ENCODE measurements at regions not wholly inside any gene's neighbourhood (a gene's known extent, or its start where the extent isn't known, plus 50 kb on each side); places are given as distances from the start of the nearest gene placed in this dataset.
A peak's percentile ranks its signal among the peaks of the same experiment; 100 is the strongest.

DNA sequence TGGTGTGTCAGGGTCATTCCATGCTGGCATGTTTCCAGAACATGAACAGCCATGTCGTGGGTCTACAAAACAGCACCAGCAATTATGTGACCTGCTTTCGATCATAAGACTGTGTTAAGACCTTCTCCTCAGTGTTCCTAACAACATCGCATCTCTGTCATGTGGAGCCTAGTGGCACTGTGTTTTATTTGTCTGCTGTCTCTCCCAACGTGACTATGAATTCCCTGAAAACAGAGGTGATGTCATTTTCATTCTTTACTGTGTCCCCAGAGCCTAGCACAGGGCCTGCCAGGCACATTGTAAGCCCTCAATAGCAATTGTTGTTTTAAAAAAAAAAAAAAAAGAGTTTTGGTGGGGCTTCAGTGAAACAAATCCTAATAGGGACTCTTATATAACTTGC lies 94.2 kb upstream of the IL12A start:
- ChIA-PET CTCF (interaction anchor here (0.6 to 2.5 kb wide), 4 partner anchors 8 to 111 kb away, joined by 3 to 16 read pairs (median 4); no protein-coding TSS in a partner anchor), POLR2A (no interaction called here)
- Histone ChIP-seq H3K27ac (ENCODE audit: extremely low read depth, low read depth, low read length) (no peak overlapping the region), H3K4me3 (ENCODE audit: low read depth, low read length) (no peak overlapping the region), H3K4me1 (ENCODE audit: control insufficient read depth, insufficient read depth, low read length) (peaks cover 9% of the 10 kb centered on the region), H3K36me3 (ENCODE audit: control insufficient read depth in 2 of 2, insufficient read depth in 1 of 2, low read length in 2 of 2) (peaks cover 0 to 39% of the 10 kb centered on the region in 2 experiments; a peak in 2 of 3 replicates), H3K9me3 (ENCODE audit: control insufficient read depth, insufficient read depth, low read depth, low read length) (no peaks in the 10 kb centered on the region)
- peak; percentile 33; the same call in 1 of the 2 replicates for TF ChIP-seq PRDM6 (tag by site-specific recombination; IDR thresholded peaks at IDR 0.05)
- TF ChIP-seq ZNF629 (tag by site-specific recombination; IDR thresholded peaks at IDR 0.05), result peak; percentile 62
- TF ChIP-seq, protein P1, sequence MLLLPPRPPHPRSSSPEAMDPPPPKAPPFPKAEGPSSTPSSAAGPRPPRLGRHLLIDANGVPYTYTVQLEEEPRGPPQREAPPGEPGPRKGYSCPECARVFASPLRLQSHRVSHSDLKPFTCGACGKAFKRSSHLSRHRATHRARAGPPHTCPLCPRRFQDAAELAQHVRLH (tag by site-specific recombination; IDR thresholded peaks at IDR 0.05), result no peak
- no peak for TF ChIP-seq ZNF707 (tag by site-specific recombination; IDR thresholded peaks at IDR 0.05)
- 0 out of 2 replicates have a peak, but pooled peaks have one; percentile 27 for TF ChIP-seq ZNF366 (tag by site-specific recombination; conservative IDR thresholded peaks at IDR 0.05)
- 0 out of 2 replicates have a peak, but pooled peaks have one; percentile 19 for TF ChIP-seq ZNF664 (tag by site-specific recombination; IDR thresholded peaks at IDR 0.05)
- TF ChIP-seq ZNF600 (tag by site-specific recombination; IDR thresholded peaks at IDR 0.05), result 0 out of 2 replicates have a peak, but pooled peaks have one; percentile 15
- TF ChIP-seq IKZF3 (tag by site-specific recombination; IDR thresholded peaks at IDR 0.05), result peak; percentile 33; the same call in 1 of the 2 replicates
- peak; percentile 65 for TF ChIP-seq ATF2 (tag by site-specific recombination; IDR thresholded peaks at IDR 0.05; ENCODE audit: low read depth)
- TF ChIP-seq, protein P2, sequence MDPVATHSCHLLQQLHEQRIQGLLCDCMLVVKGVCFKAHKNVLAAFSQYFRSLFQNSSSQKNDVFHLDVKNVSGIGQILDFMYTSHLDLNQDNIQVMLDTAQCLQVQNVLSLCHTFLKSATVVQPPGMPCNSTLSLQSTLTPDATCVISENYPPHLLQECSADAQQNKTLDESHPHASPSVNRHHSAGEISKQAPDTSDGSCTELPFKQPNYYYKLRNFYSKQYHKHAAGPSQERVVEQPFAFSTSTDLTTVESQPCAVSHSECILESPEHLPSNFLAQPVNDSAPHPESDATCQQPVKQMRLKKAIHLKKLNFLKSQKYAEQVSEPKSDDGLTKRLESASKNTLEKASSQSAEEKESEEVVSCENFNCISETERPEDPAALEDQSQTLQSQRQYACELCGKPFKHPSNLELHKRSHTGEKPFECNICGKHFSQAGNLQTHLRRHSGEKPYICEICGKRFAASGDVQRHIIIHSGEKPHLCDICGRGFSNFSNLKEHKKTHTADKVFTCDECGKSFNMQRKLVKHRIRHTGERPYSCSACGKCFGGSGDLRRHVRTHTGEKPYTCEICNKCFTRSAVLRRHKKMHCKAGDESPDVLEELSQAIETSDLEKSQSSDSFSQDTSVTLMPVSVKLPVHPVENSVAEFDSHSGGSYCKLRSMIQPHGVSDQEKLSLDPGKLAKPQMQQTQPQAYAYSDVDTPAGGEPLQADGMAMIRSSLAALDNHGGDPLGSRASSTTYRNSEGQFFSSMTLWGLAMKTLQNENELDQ (tag by site-specific recombination; IDR thresholded peaks at IDR 0.05; ENCODE audit: low read depth), result no peak
- 0 out of 2 replicates have a peak, but pooled peaks have one; percentile 37 for TF ChIP-seq TRIM28 (IDR thresholded peaks at IDR 0.05; ENCODE audit: borderline replicate concordance, low read length)
- TF ChIP-seq, protein P3, sequence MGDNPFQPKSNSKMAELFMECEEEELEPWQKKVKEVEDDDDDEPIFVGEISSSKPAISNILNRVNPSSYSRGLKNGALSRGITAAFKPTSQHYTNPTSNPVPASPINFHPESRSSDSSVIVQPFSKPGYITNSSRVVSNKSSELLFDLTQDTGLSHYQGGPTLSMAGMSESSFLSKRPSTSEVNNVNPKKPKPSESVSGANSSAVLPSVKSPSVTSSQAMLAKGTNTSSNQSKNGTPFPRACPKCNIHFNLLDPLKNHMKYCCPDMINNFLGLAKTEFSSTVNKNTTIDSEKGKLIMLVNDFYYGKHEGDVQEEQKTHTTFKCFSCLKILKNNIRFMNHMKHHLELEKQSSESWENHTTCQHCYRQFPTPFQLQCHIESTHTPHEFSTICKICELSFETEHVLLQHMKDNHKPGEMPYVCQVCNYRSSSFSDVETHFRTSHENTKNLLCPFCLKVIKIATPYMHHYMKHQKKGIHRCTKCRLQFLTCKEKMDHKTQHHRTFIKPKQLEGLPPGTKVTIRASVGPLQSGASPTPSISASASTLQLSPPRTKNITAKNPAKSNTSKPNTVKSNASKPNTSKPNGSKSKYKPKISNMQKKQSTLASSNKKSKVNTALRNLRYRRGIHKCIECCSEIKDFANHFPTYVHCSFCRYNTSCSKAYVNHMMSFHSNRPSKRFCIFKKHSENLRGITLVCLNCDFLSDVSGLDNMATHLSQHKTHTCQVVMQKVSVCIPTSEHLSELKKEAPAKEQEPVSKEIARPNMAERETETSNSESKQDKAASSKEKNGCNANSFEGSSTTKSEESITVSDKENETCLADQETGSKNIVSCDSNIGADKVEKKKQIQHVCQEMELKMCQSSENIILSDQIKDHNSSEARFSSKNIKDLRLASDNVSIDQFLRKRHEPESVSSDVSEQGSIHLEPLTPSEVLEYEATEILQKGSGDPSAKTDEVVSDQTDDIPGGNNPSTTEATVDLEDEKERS (tag by site-specific recombination; IDR thresholded peaks at IDR 0.05), result no peak
- no peak for TF ChIP-seq PRDM1 (tag by site-specific recombination; IDR thresholded peaks at IDR 0.05)
- TF ChIP-seq, protein P4, sequence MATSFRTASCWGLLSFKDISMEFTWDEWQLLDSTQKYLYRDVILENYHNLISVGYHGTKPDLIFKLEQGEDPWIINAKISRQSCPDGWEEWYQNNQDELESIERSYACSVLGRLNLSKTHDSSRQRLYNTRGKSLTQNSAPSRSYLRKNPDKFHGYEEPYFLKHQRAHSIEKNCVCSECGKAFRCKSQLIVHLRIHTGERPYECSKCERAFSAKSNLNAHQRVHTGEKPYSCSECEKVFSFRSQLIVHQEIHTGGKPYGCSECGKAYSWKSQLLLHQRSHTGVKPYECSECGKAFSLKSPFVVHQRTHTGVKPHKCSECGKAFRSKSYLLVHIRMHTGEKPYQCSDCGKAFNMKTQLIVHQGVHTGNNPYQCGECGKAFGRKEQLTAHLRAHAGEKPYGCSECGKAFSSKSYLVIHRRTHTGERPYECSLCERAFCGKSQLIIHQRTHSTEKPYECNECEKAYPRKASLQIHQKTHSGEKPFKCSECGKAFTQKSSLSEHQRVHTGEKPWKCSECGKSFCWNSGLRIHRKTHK (tag by site-specific recombination; IDR thresholded peaks at IDR 0.05), result no peak
- no peak for TF ChIP-seq SALL2 (tag by site-specific recombination; IDR thresholded peaks at IDR 0.05; ENCODE audit: borderline replicate concordance)
- TF ChIP-seq BCL11B (tag by site-specific recombination; IDR thresholded peaks at IDR 0.05; ENCODE audit: low read depth), result no peak

All from HEK293 (cell line).